HG02763 (cell line): ENCODE measurements at regions not wholly inside any gene's neighbourhood (a gene's known extent, or its start where the extent isn't known, plus 50 kb on each side); places are given as distances from the start of the nearest gene placed in this dataset.
"Not testable (repeated sequence)": the region's sequence is repeated elsewhere in the genome, so short reads cannot be mapped to it uniquely, and the experiment has no call there.

Source experiments
- ATAC-seq: cut with Tn5 transposase; IDR thresholded peaks from one replicate; pipeline ENCODE4 v1.9.1; 2021; ENCODE audit warnings: mild to moderate bottlenecking, moderate library complexity; ENCODE audit not compliant: unreplicated experiment

- no peak for ATAC-seq
These were observed 314.9 kb upstream of the AUTS2 start for GRCh38 chr7:69283421-69283820.

- no peak for ATAC-seq
These were observed 312.4 kb upstream of the AUTS2 start for GRCh38 chr7:69285854-69286253.

GRCh38 chr7:69295977-69296376, 302.3 kb upstream of the AUTS2 start:
- ATAC-seq = no peak

- no peak for ATAC-seq
These were observed 297.0 kb upstream of the AUTS2 start for GRCh38 chr7:69301253-69301652.

- ATAC-seq = no peak
These were observed 288.7 kb upstream of the AUTS2 start for GRCh38 chr7:69309601-69310000.

- ATAC-seq = no peak
These were observed 286.8 kb upstream of the AUTS2 start for GRCh38 chr7:69311489-69311888.

GRCh38 chr7:69313852-69314251, 284.4 kb upstream of the AUTS2 start:
- not testable (repeated sequence) for ATAC-seq

GRCh38 chr7:69318794-69319193, 279.5 kb upstream of the AUTS2 start:
- ATAC-seq = no peak

- ATAC-seq = no peak
These were observed 269.8 kb upstream of the AUTS2 start for GRCh38 chr7:69328516-69328915.

GRCh38 chr7:69334701-69335100, 263.6 kb upstream of the AUTS2 start:
- ATAC-seq = no peak

- no peak for ATAC-seq
These were observed 262.9 kb upstream of the AUTS2 start for GRCh38 chr7:69335331-69335730.

- ATAC-seq = no peak
These were observed 261.3 kb upstream of the AUTS2 start for GRCh38 chr7:69336976-69337375.

GRCh38 chr7:69338144-69338543, 260.1 kb upstream of the AUTS2 start:
- no peak for ATAC-seq

GRCh38 chr7:69341288-69341687, 257.0 kb upstream of the AUTS2 start:
- ATAC-seq = no peak

- ATAC-seq = no peak
These were observed 256.0 kb upstream of the AUTS2 start for GRCh38 chr7:69342154-69342884.

GRCh38 chr7:69349291-69349690, 249.0 kb upstream of the AUTS2 start:
- no peak for ATAC-seq

GRCh38 chr7:69358163-69358821, 240.0 kb upstream of the AUTS2 start:
- ATAC-seq = no peak

- ATAC-seq = no peak
These were observed 239.1 kb upstream of the AUTS2 start for GRCh38 chr7:69359003-69359700.

- no peak for ATAC-seq
These were observed 237.4 kb upstream of the AUTS2 start for GRCh38 chr7:69360913-69361312.

GRCh38 chr7:69363136-69363535, 235.1 kb upstream of the AUTS2 start:
- no peak for ATAC-seq

GRCh38 chr7:69364813-69365643, 233.2 kb upstream of the AUTS2 start:
- no peak for ATAC-seq
